Keratinocyte (primary cell): ENCODE measurements at regions not wholly inside any gene's neighbourhood (a gene's known extent, or its start where the extent isn't known, plus 50 kb on each side); places are given as distances from the start of the nearest gene placed in this dataset.

Source experiments
- DNase-seq: peaks from one replicate; pipeline ENCODE4 v3.0.0-alpha.2; 2011; ENCODE audit warnings: low read depth, missing footprints, low spot score
- FAIRE-seq: peaks from 2 replicates; lab custom pipeline; 2011; peaks lifted over from hg19 to GRCh38; lab: Jason Lieb, UNC
- H2AFZ ChIP-seq: 2 replicates; pipeline ENCODE4 v1.6.0; 2012; ENCODE audit warnings: low read length, control low read depth, inconsistent platforms; ENCODE audit not compliant: control insufficient read depth
- H3K27ac ChIP-seq: 2 replicates; pipeline ENCODE4 v1.5.1; 2011; ENCODE audit warnings: low read length; ENCODE audit not compliant: control insufficient read depth, insufficient read depth
- H3K27me3 ChIP-seq: 3 replicates; pipeline ENCODE4 v1.6.0; 2011; ENCODE audit warnings: low read length; ENCODE audit not compliant: control insufficient read depth, insufficient read depth; ENCODE audit errors: extremely low read depth
- H3K36me3 ChIP-seq, 2 experiments: 2 replicates in 1 of 2; 3 replicates in 1 of 2; pipeline ENCODE4 v1.5.1; 2011; ENCODE audit warnings: low read length in 2 of 2, mild to moderate bottlenecking in 1 of 2; ENCODE audit not compliant: control insufficient read depth in 2 of 2, insufficient read depth in 2 of 2; ENCODE audit errors: extremely low read depth in 1 of 2
- H3K4me1 ChIP-seq: 3 replicates; pipeline ENCODE4 v1.5.1; 2011; ENCODE audit warnings: low read length; ENCODE audit not compliant: control insufficient read depth, insufficient read depth; ENCODE audit errors: extremely low read depth
- H3K4me2 ChIP-seq: 3 replicates; pipeline ENCODE4 v1.6.0; 2011; ENCODE audit warnings: low read depth, low read length; ENCODE audit not compliant: control insufficient read depth, insufficient read depth; ENCODE audit errors: extremely low read depth
- H3K4me3 ChIP-seq, 3 experiments: fragments of 200-600 bp in 1 of 3; sonication (generic) in 1 of 3; 2 replicates in 2 of 3; 3 replicates in 1 of 3; pipeline ENCODE4 v1.5.1; 2011 to 2016; ENCODE audit warnings: low read length in 3 of 3, mild to moderate bottlenecking in 3 of 3, control low read depth in 2 of 3, inconsistent platforms in 1 of 3, low read depth in 1 of 3, mixed read lengths in 1 of 3, mixed run types in 1 of 3, moderate library complexity in 1 of 3; ENCODE audit not compliant: control insufficient read depth in 2 of 3, insufficient read depth in 2 of 3; ENCODE audit errors: extremely low read depth in 1 of 3
- H3K79me2 ChIP-seq: 2 replicates; pipeline ENCODE4 v1.6.0; 2012; ENCODE audit warnings: low read length; ENCODE audit not compliant: control insufficient read depth, insufficient read depth
- H3K9ac ChIP-seq: 3 replicates; pipeline ENCODE4 v1.6.0; 2011; ENCODE audit warnings: low read length; ENCODE audit not compliant: control insufficient read depth, insufficient read depth; ENCODE audit errors: extremely low read depth
- H3K9me1 ChIP-seq: 3 replicates; pipeline ENCODE4 v1.6.0; 2011; ENCODE audit warnings: low read length; ENCODE audit not compliant: control insufficient read depth, insufficient read depth; ENCODE audit errors: extremely low read depth
- H3K9me3 ChIP-seq: 2 replicates; pipeline ENCODE4 v1.5.1; 2012; ENCODE audit warnings: low read depth, low read length; ENCODE audit not compliant: control insufficient read depth
- H4K20me1 ChIP-seq: 3 replicates; pipeline ENCODE4 v1.6.0; 2011; ENCODE audit warnings: low read length; ENCODE audit not compliant: control insufficient read depth, insufficient read depth; ENCODE audit errors: extremely low read depth
- EZH2 ChIP-seq: IDR thresholded peaks from one replicate; pipeline ENCODE4 v1.6.1; 2012; ENCODE audit warnings: inconsistent platforms, mild to moderate bottlenecking, low read length, moderate library complexity
- dilution Hi-C: fragments of 300-500 bp; cut with MboI; formaldehyde crosslinking; loops from one replicate; pipeline ENCODE4 v1.7.0; 2020; ENCODE audit warnings: low sequenced_read_pairs; ENCODE audit not compliant: extremely low pct_ligation_motif_present
- TF ChIP-seq, protein P1 (sequence below), 3 experiments: IDR thresholded peaks in 1 of 3; conservative IDR thresholded peaks in 1 of 3; optimal IDR thresholded peaks in 1 of 3; 2 replicates in 2 of 3; 3 replicates in 1 of 3; pipeline versions ENCODE3 to v1.5.1; 2011; ENCODE audit warnings: low read length in 3 of 3, mild to moderate bottlenecking in 3 of 3, moderate library complexity in 2 of 3, control low read depth in 1 of 3, inconsistent platforms in 1 of 3; ENCODE audit not compliant: insufficient read depth in 2 of 3; ENCODE audit errors: extremely low read depth in 1 of 3

DNA sequence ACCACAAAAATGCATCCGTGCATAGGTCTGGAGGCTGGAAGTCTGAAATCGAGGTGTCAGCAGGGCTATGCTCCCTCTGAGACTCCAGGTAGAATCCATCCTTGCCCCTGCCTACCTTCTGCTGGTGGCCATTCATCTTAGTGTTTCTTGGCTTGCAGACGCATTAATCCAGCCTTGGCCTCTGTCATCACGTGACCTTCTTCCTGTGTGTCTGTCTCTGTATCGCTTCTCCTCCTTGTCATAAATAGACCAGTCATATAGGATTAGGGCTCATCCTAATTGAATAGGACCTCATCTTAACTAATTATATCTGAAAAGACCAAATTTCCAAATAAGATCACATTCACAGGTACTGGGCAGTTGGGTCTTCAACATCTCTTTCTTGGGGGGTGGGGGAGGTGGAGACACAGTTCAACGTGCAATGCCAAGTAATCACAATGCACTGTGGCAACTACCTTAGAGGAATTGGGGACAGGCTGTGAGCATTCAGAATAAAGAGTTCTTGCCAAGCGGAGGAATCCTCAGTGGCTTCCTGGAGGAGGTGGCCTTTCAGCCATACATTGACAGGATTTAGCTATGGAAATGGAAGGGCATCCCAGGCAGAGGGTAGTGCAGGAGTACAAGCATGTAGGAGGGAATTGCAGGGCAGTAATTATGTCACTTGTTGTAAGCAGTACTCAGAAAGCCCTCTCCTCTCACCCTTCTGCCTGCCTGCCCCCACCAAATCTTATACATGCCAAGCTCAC lies 96.2 kb upstream of the SYT13 start:
- no peak overlapping the region for H3K4me2 ChIP-seq
- dilution Hi-C loops: no loop called here
- H3K27me3 ChIP-seq: no peaks in the 10 kb centered on the region
- TF ChIP-seq, protein P1, sequence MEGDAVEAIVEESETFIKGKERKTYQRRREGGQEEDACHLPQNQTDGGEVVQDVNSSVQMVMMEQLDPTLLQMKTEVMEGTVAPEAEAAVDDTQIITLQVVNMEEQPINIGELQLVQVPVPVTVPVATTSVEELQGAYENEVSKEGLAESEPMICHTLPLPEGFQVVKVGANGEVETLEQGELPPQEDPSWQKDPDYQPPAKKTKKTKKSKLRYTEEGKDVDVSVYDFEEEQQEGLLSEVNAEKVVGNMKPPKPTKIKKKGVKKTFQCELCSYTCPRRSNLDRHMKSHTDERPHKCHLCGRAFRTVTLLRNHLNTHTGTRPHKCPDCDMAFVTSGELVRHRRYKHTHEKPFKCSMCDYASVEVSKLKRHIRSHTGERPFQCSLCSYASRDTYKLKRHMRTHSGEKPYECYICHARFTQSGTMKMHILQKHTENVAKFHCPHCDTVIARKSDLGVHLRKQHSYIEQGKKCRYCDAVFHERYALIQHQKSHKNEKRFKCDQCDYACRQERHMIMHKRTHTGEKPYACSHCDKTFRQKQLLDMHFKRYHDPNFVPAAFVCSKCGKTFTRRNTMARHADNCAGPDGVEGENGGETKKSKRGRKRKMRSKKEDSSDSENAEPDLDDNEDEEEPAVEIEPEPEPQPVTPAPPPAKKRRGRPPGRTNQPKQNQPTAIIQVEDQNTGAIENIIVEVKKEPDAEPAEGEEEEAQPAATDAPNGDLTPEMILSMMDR (optimal IDR thresholded peaks at IDR 0.05 in 1 of 3, IDR thresholded peaks at IDR 0.05 in 1 of 3, conservative IDR thresholded peaks at IDR 0.05 in 1 of 3; ENCODE audit: extremely low read depth in 1 of 3, insufficient read depth in 2 of 3, low read length in 3 of 3): no peak
- no peak for TF ChIP-seq EZH2
- no peaks in the 10 kb centered on the region for H3K4me1 ChIP-seq
- H3K79me2 ChIP-seq: no peaks in the 10 kb centered on the region
- H4K20me1 ChIP-seq: no peaks in the 10 kb centered on the region
- no peaks in the 10 kb centered on the region for H3K36me3 ChIP-seq
- DNase-seq (no peak), FAIRE-seq (no peak)
- no peak overlapping the region for H3K27ac ChIP-seq
- no peaks in the 10 kb centered on the region for H3K9me3 ChIP-seq
- H2AFZ ChIP-seq: no peak overlapping the region
- H3K4me3 ChIP-seq: no peak overlapping the region
- no peak overlapping the region for H3K9ac ChIP-seq
- no peaks in the 10 kb centered on the region for H3K9me1 ChIP-seq

DNA sequence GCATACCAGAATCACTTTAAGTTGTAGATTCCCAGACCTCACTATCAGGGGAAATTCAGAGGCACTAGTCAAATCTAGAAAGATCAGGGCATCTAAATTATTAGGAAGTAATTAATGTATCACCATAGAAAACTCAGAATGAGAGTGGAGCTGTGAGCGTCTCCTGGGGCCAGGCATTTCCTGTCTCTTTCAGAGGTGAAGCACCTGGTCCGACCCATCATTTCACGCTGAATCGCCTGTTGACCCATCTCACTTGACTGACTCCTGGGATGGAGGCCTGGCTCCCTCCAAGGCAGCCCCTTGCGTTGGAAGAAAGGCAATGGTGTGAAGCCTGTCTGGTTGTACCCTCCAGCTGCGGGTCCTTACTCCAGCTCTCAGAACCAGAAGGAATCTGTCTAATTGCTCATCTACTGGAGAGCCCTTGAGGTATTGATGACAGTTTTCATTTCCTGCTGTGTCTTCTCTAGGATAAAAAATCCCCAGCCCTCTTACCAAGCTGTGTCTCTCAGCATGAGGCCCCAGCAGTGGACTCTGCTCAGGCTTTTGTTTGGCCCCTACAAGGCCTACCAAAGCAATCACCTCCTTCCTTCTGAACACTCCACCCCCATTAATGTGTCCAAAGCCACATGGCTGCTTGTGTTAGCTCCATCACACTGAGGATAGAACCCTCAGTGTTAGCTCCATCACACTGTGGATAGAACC lies 93.2 kb upstream of the SYT13 start:
- no peaks in the 10 kb centered on the region for H3K79me2 ChIP-seq
- no peak overlapping the region for H2AFZ ChIP-seq
- FAIRE-seq: no peak
- dilution Hi-C loops: no loop called here
- no peak overlapping the region for H3K27ac ChIP-seq
- H3K36me3 ChIP-seq: no peaks in the 10 kb centered on the region
- no peaks in the 10 kb centered on the region for H4K20me1 ChIP-seq
- no peaks in the 10 kb centered on the region for H3K4me1 ChIP-seq
- no peaks in the 10 kb centered on the region for H3K9me1 ChIP-seq
- H3K27me3 ChIP-seq: no peaks in the 10 kb centered on the region
- DNase-seq: no peak
- no peak overlapping the region for H3K9ac ChIP-seq
- no peaks in the 10 kb centered on the region for H3K9me3 ChIP-seq
- no peak overlapping the region for H3K4me2 ChIP-seq
- TF ChIP-seq, protein P1 (optimal IDR thresholded peaks at IDR 0.05 in 1 of 3, IDR thresholded peaks at IDR 0.05 in 1 of 3, conservative IDR thresholded peaks at IDR 0.05 in 1 of 3; ENCODE audit: extremely low read depth in 1 of 3, insufficient read depth in 2 of 3, low read length in 3 of 3): no peak
- no peak for TF ChIP-seq EZH2
- H3K4me3 ChIP-seq: no peak overlapping the region
